Trophoblast cell (in vitro differentiated cells and primary cell): ENCODE measurements at regions not wholly inside any gene's neighbourhood (a gene's known extent, or its start where the extent isn't known, plus 50 kb on each side); places are given as distances from the start of the nearest gene placed in this dataset.
A peak's percentile ranks its signal among the peaks of the same experiment; 100 is the strongest.

Source experiments
- DNase-seq, 2 donors: peaks; one replicate each; pipeline ENCODE4 v3.0.0-alpha.2; 2016
- H2AFZ ChIP-seq: 2 replicates; pipeline ENCODE4 v1.6.1; 2013; ENCODE audit warnings: low read length, moderate library complexity, mild to moderate bottlenecking; ENCODE audit not compliant: insufficient read depth, poor library complexity
- H2AK5ac ChIP-seq: 2 replicates; pipeline ENCODE4 v1.6.1; 2013; ENCODE audit warnings: mild to moderate bottlenecking, low read length
- H2BK120ac ChIP-seq: 2 replicates; pipeline ENCODE4 v1.6.1; 2013; ENCODE audit warnings: low read length, mild to moderate bottlenecking, moderate library complexity; ENCODE audit not compliant: insufficient read depth, poor library complexity
- H2BK12ac ChIP-seq: 2 replicates; pipeline ENCODE4 v1.6.1; 2013; ENCODE audit warnings: mild to moderate bottlenecking, low read length, moderate library complexity
- H2BK5ac ChIP-seq: 2 replicates; pipeline ENCODE4 v1.6.1; 2013; ENCODE audit warnings: low read length, low read depth, moderate library complexity, mild to moderate bottlenecking; ENCODE audit not compliant: poor library complexity
- H3K14ac ChIP-seq: 2 replicates; pipeline ENCODE4 v1.6.1; 2013; ENCODE audit warnings: mild to moderate bottlenecking, low read length
- H3K18ac ChIP-seq: 2 replicates; pipeline ENCODE4 v1.6.1; 2013; ENCODE audit warnings: mild to moderate bottlenecking, low read length
- H3K23ac ChIP-seq: 2 replicates; pipeline ENCODE4 v1.6.1; 2013; ENCODE audit warnings: low read length
- H3K27ac ChIP-seq: 2 replicates; pipeline ENCODE4 v1.5.1; 2013; ENCODE audit warnings: low read depth, mild to moderate bottlenecking, inconsistent platforms, low read length, moderate library complexity
- H3K27me3 ChIP-seq: 2 replicates; pipeline ENCODE4 v1.6.1; 2013; ENCODE audit warnings: inconsistent platforms, mild to moderate bottlenecking, low read length, moderate library complexity; ENCODE audit not compliant: insufficient read depth
- H3K36me3 ChIP-seq, 2 experiments: 1 replicate in 1 of 2; 2 replicates in 1 of 2; pipeline ENCODE4 v1.6.1; 2013; ENCODE audit warnings: low read length in 2 of 2, mild to moderate bottlenecking in 2 of 2, moderate library complexity in 1 of 2; ENCODE audit not compliant: insufficient read depth in 2 of 2, control insufficient read depth in 1 of 2
- H3K4ac ChIP-seq: 2 replicates; pipeline ENCODE4 v1.6.1; 2013; ENCODE audit warnings: low read depth, mild to moderate bottlenecking, low read length, moderate library complexity
- H3K4me1 ChIP-seq, 2 experiments: 1 replicate in 1 of 2; 2 replicates in 1 of 2; pipeline ENCODE4 v1.6.1; 2013; ENCODE audit warnings: low read length in 2 of 2, mild to moderate bottlenecking in 2 of 2, moderate library complexity in 1 of 2; ENCODE audit not compliant: insufficient read depth in 2 of 2, control insufficient read depth in 1 of 2
- H3K4me2 ChIP-seq: 2 replicates; pipeline ENCODE4 v1.6.1; 2013; ENCODE audit warnings: inconsistent platforms, mild to moderate bottlenecking, low read length, moderate library complexity
- H3K4me3 ChIP-seq: 2 replicates; pipeline ENCODE4 v1.5.1; 2013; ENCODE audit warnings: mild to moderate bottlenecking, low read depth, low read length, inconsistent platforms
- H3K79me1 ChIP-seq: one replicate; pipeline ENCODE4 v1.6.1; 2013; ENCODE audit warnings: low read length
- H3K79me2 ChIP-seq: 2 replicates; pipeline ENCODE4 v1.6.1; 2013; ENCODE audit warnings: low read length, mild to moderate bottlenecking; ENCODE audit not compliant: control insufficient read depth, insufficient read depth, poor library complexity
- H3K9ac ChIP-seq: 2 replicates; pipeline ENCODE4 v1.6.1; 2013; ENCODE audit warnings: mild to moderate bottlenecking, low read length
- H3K9me3 ChIP-seq: 2 replicates; pipeline ENCODE4 v1.6.1; 2013; ENCODE audit warnings: low read depth, mild to moderate bottlenecking, control low read depth, inconsistent platforms, low read length; ENCODE audit not compliant: insufficient read depth
- H4K12ac ChIP-seq: 2 replicates; pipeline ENCODE4 v1.6.1; 2013; ENCODE audit warnings: low read depth, mild to moderate bottlenecking, low read length, moderate library complexity
- H4K8ac ChIP-seq: 2 replicates; pipeline ENCODE4 v1.6.1; 2013; ENCODE audit warnings: low read depth, mild to moderate bottlenecking, low read length, moderate library complexity
- H4K91ac ChIP-seq: one replicate; pipeline ENCODE4 v1.6.1; 2013; ENCODE audit warnings: low read depth, mild to moderate bottlenecking, low read length, moderate library complexity
- WGBS: extraction: QIAGEN DNeasy Blood & Tissue Kit; methylation state at CpG from one replicate; pipeline ENCODE4 v1.1.7; 2013; ENCODE audit warnings: missing lambda C conversion rate; ENCODE audit not compliant: insufficient read length, insufficient coverage; ENCODE audit errors: extremely low coverage; 5-methylcytosine and 5-hydroxymethylcytosine counted together

DNA sequence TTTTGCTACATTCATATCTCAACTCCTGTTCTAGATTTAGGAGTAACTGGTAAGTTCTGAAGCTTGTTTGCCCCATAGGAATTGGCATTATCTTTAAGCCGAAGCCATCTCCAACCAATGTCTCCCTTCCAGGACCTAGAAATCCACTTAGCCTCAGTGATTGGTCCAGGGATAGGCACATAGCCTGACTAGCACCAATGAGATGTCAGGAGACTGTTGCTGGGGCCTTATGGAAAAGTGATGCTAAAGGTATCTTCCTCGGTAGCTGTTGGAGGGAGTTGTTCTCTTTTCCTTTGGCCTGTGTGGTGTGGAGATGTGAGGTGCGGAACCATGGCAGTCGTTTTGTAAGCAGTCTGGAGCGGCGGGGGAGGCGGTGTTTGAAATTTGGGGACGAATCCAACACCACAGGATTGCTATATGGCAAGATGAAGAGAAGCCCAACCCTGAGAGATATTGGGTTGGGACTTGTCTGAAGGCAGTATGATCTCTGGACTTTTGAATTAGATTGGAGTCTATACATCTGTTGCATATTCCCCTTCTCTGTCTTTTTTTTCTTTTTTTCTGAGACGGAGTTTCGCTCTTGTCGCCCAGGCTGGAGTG is 109.8 kb upstream of the ATP6AP2 start:
- no peak for DNase-seq
- Histone ChIP-seq H4K8ac (no peak overlapping the region), H3K23ac (no peak overlapping the region), H3K27ac (no peak overlapping the region), H3K4ac (no peak overlapping the region), H4K12ac (peak overlapping the region; percentile 54), H2BK5ac (no peak overlapping the region), H3K4me2 (no peak overlapping the region), H3K9me3 (no peaks in the 10 kb centered on the region), H3K18ac (no peak overlapping the region), H3K9ac (no peak overlapping the region), H3K14ac (no peak overlapping the region), H3K27me3 (no peaks in the 10 kb centered on the region), H2BK12ac (no peak overlapping the region), H3K4me1 (peaks cover 13 to 25% of the 10 kb centered on the region in 2 experiments), H3K79me2 (no peaks in the 10 kb centered on the region), H3K79me1 (peaks cover 10% of the 10 kb centered on the region), H3K36me3 (no peaks in the 10 kb centered on the region), H2AFZ (no peak overlapping the region), H4K91ac (peak overlapping the region; percentile 14), H3K4me3 (no peak overlapping the region), H2BK120ac (no peak overlapping the region), H2AK5ac (no peak overlapping the region)
- WGBS = no CpG with 5 or more reads among the region's 11 CpGs

DNA sequence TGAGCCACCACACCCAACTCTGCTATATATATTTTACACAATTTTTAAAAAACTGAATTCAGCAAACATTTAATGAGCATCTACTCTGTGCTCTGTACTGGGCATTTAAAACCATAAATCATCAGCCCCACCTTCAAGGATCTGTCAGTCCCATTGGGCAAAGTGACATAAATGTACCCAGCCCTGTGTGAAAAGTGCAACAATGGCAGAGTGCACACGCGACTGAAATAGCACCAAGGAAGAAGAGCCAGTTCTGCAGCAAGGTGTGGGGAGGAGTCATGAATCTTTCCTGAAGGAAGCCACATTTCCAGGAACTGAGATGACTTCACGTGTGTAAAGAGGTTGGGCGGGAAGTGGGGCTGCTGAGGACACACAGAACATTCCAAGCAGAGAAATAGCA is 111.5 kb upstream of the ATP6AP2 start:
- Histone ChIP-seq H3K4me1 (peaks cover 8 to 12% of the 10 kb centered on the region in 2 experiments), H4K12ac (no peak overlapping the region), H2BK120ac (no peak overlapping the region), H3K4ac (no peak overlapping the region), H2BK12ac (no peak overlapping the region), H3K27ac (no peak overlapping the region), H3K4me3 (no peak overlapping the region), H3K79me1 (peaks cover 7% of the 10 kb centered on the region), H3K27me3 (no peaks in the 10 kb centered on the region), H3K79me2 (no peaks in the 10 kb centered on the region), H2AFZ (no peak overlapping the region), H2AK5ac (no peak overlapping the region), H3K14ac (no peak overlapping the region), H2BK5ac (no peak overlapping the region), H3K23ac (no peak overlapping the region), H3K9ac (no peak overlapping the region), H4K8ac (no peak overlapping the region), H4K91ac (no peak overlapping the region), H3K4me2 (no peak overlapping the region), H3K18ac (no peak overlapping the region), H3K9me3 (peaks cover 2% of the 10 kb centered on the region), H3K36me3 (no peaks in the 10 kb centered on the region)
- peak in 1 of 2 donors; percentile 53 for DNase-seq
- no CpG with 5 or more reads among the region's 4 CpGs for WGBS

DNA sequence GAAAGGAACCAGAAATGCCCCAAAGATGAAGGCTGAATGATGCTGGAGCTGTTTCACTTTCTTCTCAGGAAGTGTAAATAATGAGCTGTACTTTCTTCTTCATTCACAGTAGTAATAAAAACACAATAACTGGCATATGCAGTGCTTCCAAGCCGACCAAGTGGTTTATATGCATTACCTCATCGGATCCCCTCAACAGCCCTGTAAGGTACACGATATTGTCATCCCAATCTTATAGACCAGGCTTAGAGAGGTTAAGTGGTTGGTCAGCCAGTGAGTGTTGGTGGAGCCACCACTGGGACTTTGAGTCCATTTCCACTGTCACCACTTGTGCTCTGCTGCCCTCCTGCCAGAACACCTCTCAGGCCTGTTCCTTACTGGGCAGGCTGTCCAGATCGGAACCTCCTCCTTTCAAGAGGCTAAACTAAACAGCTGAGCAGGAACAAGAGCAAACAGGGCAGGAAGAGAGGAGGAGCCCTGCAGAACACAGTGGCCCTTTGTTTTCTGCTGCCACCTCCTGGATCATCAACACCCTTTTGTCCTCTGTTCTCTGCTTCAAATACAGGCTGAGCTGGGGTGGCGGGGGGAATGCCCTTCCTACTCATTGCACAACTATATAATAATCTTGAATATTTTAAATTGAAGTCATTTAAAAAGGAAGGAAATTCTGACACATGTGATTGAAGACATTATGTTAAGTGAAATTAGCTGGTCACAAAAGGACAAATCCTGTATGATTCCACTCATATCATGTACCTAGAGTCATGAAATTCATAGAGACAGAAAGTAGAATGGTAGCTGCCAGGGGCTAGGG is 112.5 kb upstream of the ATP6AP2 start:
- Histone ChIP-seq H3K9me3 (peaks cover 2% of the 10 kb centered on the region), H2AK5ac (no peak overlapping the region), H3K14ac (no peak overlapping the region), H3K18ac (no peak overlapping the region), H3K4ac (no peak overlapping the region), H3K79me2 (no peaks in the 10 kb centered on the region), H2AFZ (no peak overlapping the region), H3K27me3 (no peaks in the 10 kb centered on the region), H3K27ac (no peak overlapping the region), H3K9ac (no peak overlapping the region), H4K8ac (no peak overlapping the region), H3K79me1 (peaks cover 2% of the 10 kb centered on the region), H2BK5ac (no peak overlapping the region), H3K4me3 (no peak overlapping the region), H4K12ac (no peak overlapping the region), H3K36me3 (no peaks in the 10 kb centered on the region), H4K91ac (no peak overlapping the region), H3K23ac (no peak overlapping the region), H2BK12ac (no peak overlapping the region), H2BK120ac (no peak overlapping the region), H3K4me1 (peaks cover 3 to 5% of the 10 kb centered on the region in 2 experiments), H3K4me2 (no peak overlapping the region)
- WGBS = no CpG with 5 or more reads among the region's 5 CpGs
- peak; percentile 7 to 50 for DNase-seq

DNA sequence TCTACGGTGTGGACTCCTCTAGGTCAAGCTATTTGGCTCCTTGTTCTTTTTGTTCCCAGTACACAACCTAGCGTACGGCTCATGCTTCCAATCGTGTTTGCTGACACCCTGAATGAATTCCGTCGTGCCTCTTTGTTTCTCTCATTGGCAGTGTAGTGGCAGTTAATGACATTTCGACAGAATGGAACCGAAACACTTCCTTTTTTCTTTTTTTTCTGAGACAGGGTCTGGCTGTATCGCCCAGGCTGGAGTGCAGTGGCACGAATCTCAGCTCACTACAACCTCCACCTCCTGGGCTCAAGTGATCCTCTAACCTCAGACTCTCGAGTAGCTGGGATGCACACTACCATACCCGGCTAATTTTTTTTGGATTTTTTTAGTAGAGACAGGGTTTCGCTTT is 113.3 kb upstream of the ATP6AP2 start:
- no peak overlapping the region for H4K12ac ChIP-seq
- H3K36me3 ChIP-seq = no peaks in the 10 kb centered on the region
- DNase-seq = no peak
- H3K4ac ChIP-seq = no peak overlapping the region
- H3K79me1 ChIP-seq = peaks cover 1% of the 10 kb centered on the region
- H3K27ac ChIP-seq = no peak overlapping the region
- WGBS = no CpG with 5 or more reads among the region's 13 CpGs
- no peak overlapping the region for H4K91ac ChIP-seq
- no peak overlapping the region for H4K8ac ChIP-seq
- no peaks in the 10 kb centered on the region for H3K27me3 ChIP-seq
- H3K9ac ChIP-seq = no peak overlapping the region
- H3K4me2 ChIP-seq = no peak overlapping the region
- H3K14ac ChIP-seq = no peak overlapping the region
- H2AK5ac ChIP-seq = no peak overlapping the region
- H2BK12ac ChIP-seq = no peak overlapping the region
- no peak overlapping the region for H3K23ac ChIP-seq
- no peak overlapping the region for H2BK120ac ChIP-seq
- peaks cover 2 to 4% of the 10 kb centered on the region in 2 experiments for H3K4me1 ChIP-seq
- no peak overlapping the region for H2BK5ac ChIP-seq
- H3K79me2 ChIP-seq = no peaks in the 10 kb centered on the region
- no peak overlapping the region for H3K4me3 ChIP-seq
- H3K18ac ChIP-seq = no peak overlapping the region
- no peak overlapping the region for H2AFZ ChIP-seq
- H3K9me3 ChIP-seq = peaks cover 2% of the 10 kb centered on the region
